Cardiac muscle cell (in vitro differentiated cells and primary cell): ENCODE measurements at regions not wholly inside any gene's neighbourhood (a gene's known extent, or its start where the extent isn't known, plus 50 kb on each side); places are given as distances from the start of the nearest gene placed in this dataset.

Source experiments
- DNase-seq, 2 donors: peaks; one replicate each; pipeline versions ENCODE4 v3.0.0 to v3.0.0-alpha.2; 2010 to 2017; ENCODE audit warnings: low read depth in 1 of 2, low spot score in 1 of 2
- H3K27ac ChIP-seq: fragments of 200-600 bp; sonication (generic); 2 replicates; pipeline ENCODE4 v1.5.1; 2016
- H3K27me3 ChIP-seq: fragments of 200-600 bp; sonication (generic); 2 replicates; pipeline ENCODE4 v1.6.0; 2016; ENCODE audit warnings: control low read depth
- H3K36me3 ChIP-seq: fragments of 200-600 bp; sonication (generic); 2 replicates; pipeline ENCODE4 v1.5.1; 2016; ENCODE audit warnings: control low read depth
- H3K4me1 ChIP-seq: fragments of 200-600 bp; sonication (generic); 2 replicates; pipeline ENCODE4 v1.8.1; 2017; ENCODE audit warnings: low read depth, mild to moderate bottlenecking, mixed run types
- H3K4me3 ChIP-seq: fragments of 200-600 bp; sonication (generic); 2 replicates; pipeline ENCODE4 v1.5.1; 2016; ENCODE audit warnings: mild to moderate bottlenecking
- H3K9me3 ChIP-seq: fragments of 200-600 bp; sonication (generic); 2 replicates; pipeline ENCODE4 v1.5.1; 2017; ENCODE audit warnings: low read depth, mild to moderate bottlenecking, control low read depth
- TF ChIP-seq, protein P1 (sequence below): IDR thresholded peaks from 2 replicates; pipeline ENCODE4 v1.5.1; 2012; ENCODE audit warnings: low read depth, mild to moderate bottlenecking, low read length

DNA sequence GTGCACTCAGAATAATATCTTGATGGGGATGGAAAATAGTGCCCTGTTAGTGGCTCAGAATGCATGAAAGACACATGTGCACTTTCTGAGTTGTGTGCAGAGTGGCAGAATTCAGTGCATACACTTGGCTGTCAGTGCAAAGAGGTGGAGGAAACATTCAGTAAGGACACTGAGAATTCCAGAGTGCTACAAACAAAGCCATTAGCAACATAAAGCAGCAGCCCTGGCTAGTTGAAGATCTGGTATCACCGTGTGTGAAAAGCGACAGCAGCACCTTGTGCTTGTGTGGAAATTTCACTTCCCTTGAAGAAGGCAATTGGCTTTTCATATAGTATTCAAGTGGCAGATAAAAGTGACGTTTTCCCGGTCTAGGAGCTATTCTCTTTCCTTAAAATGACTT, 810.4 kb downstream of the TRIML1 start:
- peak in 1 of 2 donors; percentile 18 for DNase-seq
- Histone ChIP-seq H3K4me1 (no peaks in the 10 kb centered on the region), H3K36me3 (no peaks in the 10 kb centered on the region), H3K27me3 (no peaks in the 10 kb centered on the region), H3K4me3 (no peak overlapping the region), H3K27ac (no peak overlapping the region), H3K9me3 (no peaks in the 10 kb centered on the region)
- TF ChIP-seq, protein P1, sequence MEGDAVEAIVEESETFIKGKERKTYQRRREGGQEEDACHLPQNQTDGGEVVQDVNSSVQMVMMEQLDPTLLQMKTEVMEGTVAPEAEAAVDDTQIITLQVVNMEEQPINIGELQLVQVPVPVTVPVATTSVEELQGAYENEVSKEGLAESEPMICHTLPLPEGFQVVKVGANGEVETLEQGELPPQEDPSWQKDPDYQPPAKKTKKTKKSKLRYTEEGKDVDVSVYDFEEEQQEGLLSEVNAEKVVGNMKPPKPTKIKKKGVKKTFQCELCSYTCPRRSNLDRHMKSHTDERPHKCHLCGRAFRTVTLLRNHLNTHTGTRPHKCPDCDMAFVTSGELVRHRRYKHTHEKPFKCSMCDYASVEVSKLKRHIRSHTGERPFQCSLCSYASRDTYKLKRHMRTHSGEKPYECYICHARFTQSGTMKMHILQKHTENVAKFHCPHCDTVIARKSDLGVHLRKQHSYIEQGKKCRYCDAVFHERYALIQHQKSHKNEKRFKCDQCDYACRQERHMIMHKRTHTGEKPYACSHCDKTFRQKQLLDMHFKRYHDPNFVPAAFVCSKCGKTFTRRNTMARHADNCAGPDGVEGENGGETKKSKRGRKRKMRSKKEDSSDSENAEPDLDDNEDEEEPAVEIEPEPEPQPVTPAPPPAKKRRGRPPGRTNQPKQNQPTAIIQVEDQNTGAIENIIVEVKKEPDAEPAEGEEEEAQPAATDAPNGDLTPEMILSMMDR: no peak

DNA sequence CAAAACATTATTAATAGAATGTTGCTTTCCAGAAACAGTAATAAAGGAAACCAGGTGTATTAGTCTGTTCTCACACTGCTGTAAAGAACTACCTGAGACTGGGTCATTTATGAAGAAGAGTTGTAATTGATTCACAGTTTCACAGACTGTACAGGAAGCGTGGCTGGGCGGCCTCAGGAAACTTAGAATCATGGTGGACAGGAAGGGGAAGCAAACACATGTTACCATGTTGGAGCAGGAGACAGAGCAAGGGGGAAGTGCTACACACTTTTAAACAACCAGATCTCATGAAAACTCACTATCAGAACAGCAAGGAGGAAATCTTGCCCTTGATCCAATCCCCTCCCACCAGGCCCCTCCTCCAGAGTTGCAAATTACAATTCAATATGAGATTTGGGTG, 815.8 kb downstream of the TRIML1 start:
- H3K27me3 ChIP-seq: no peaks in the 10 kb centered on the region
- TF ChIP-seq, protein P1: no peak

DNA sequence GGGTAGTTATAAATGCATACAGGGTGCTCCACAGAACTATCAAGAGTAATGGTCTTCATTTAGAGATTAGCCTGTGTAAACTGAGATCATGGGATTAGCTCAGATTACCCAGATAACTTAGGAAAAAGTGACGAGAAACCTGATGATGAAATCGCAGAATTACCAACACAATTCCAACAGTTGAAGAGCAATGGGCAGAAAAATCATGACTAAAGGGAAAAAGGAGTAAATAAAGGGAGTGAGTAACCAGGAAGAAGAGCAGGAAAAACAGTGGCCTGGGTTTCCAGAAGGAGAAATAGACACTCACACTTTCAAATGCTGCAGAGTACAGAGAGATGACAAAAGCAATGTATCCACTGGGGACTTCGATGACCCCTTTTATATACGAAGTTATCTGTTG, 817.3 kb downstream of the TRIML1 start:
- no peak overlapping the region for H3K27ac ChIP-seq
- H3K9me3 ChIP-seq: no peaks in the 10 kb centered on the region
- H3K4me1 ChIP-seq: no peaks in the 10 kb centered on the region
- TF ChIP-seq, protein P1: no peak
- no peaks in the 10 kb centered on the region for H3K36me3 ChIP-seq
- H3K4me3 ChIP-seq: no peak overlapping the region
- DNase-seq: no peak
- no peaks in the 10 kb centered on the region for H3K27me3 ChIP-seq

More for the DNA sequence above, 815.8 kb downstream of the TRIML1 start:
- H3K4me1 ChIP-seq: no peaks in the 10 kb centered on the region
- no peaks in the 10 kb centered on the region for H3K36me3 ChIP-seq
- no peaks in the 10 kb centered on the region for H3K9me3 ChIP-seq
- H3K4me3 ChIP-seq: no peak overlapping the region
- no peak for DNase-seq
- no peak overlapping the region for H3K27ac ChIP-seq

DNA sequence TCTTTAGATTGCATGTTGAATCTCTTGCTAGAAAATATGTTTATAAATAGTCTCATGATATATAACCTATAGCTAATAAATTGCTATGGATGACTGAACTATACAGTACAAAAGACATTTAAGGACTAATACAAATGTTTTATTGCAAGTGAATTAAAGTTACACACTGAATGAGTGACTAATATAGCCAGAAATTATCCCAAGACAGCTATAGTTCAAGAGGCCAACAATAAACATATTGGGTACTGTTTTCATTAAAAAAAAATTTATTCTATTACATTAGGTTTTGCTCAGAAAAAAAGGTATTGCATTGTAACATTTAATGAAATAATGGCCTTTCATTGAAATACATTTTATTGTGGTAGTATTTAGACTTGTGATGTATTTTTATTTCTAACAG, 819.1 kb downstream of the TRIML1 start:
- Histone ChIP-seq H3K4me1 (no peaks in the 10 kb centered on the region), H3K27ac (no peak overlapping the region), H3K9me3 (no peaks in the 10 kb centered on the region), H3K27me3 (no peaks in the 10 kb centered on the region), H3K36me3 (no peaks in the 10 kb centered on the region), H3K4me3 (no peak overlapping the region)
- DNase-seq: no peak
- TF ChIP-seq, protein P1: no peak

DNA sequence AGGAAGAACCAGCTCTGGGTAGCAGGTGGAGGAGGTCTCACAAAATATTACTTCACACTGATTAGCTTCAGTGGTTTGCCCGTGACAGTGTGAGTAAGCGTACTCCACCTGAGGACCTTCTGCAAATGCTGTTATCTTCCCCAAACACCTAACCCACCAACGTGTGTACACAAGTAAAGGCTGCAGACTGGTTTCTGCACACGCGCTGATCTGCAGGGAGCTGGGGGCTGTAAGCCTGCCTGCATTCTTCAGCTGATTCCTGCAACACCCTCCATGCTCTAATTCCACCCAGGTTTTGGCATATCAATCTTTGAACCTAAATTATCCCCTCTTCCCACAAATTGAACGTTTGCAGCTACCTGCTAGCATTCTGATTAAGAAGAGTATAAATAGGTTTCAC, 820.2 kb downstream of the TRIML1 start:
- H3K27ac ChIP-seq: no peak overlapping the region
- no peak for DNase-seq
- H3K4me1 ChIP-seq: no peaks in the 10 kb centered on the region
- H3K36me3 ChIP-seq: no peaks in the 10 kb centered on the region
- H3K4me3 ChIP-seq: no peak overlapping the region
- no peaks in the 10 kb centered on the region for H3K9me3 ChIP-seq
- no peaks in the 10 kb centered on the region for H3K27me3 ChIP-seq
- TF ChIP-seq, protein P1: no peak
